ENCODE measurements at regions not wholly inside any gene's neighbourhood (a gene's known extent, or its start where the extent isn't known, plus 50 kb on each side); places are given as distances from the start of the nearest gene placed in this dataset.

- TF ChIP-seq ZNF837 (tag by site-specific recombination; IDR thresholded peaks at IDR 0.05) (no peak), KLF16 (tag by site-specific recombination; IDR thresholded peaks at IDR 0.05) (no peak), MEIS1 (CRISPR knock-in tag; IDR thresholded peaks at IDR 0.05; ENCODE audit: borderline replicate concordance) (no peak), ZBTB48 (tag by site-specific recombination; IDR thresholded peaks at IDR 0.05) (no peak)
These were observed 100.1 kb downstream of the ERCC5 start (continued) for GRCh38 chr13:102945886-102946285.

GRCh38 chr13:102945324-102945815 is 99.5 kb downstream of the ERCC5 start:
- CTCF ChIA-PET, result no interaction called here
- TF ChIP-seq ZBTB6 (tag by site-specific recombination; IDR thresholded peaks at IDR 0.05) (no peak), ZNF341 (tag by site-specific recombination; IDR thresholded peaks at IDR 0.05; ENCODE audit: low read depth) (no peak), ZNF473 (tag by site-specific recombination; IDR thresholded peaks at IDR 0.05) (no peak), ZBTB48 (tag by site-specific recombination; IDR thresholded peaks at IDR 0.05) (no peak), ZNF785 (tag by site-specific recombination; IDR thresholded peaks at IDR 0.05) (no peak), ZNF266 (tag by site-specific recombination; IDR thresholded peaks at IDR 0.05; ENCODE audit: low read depth) (no peak), ZNF654 (tag by site-specific recombination; IDR thresholded peaks at IDR 0.05; ENCODE audit: low read depth) (no peak), ZNF585B (tag by site-specific recombination; IDR thresholded peaks at IDR 0.05) (no peak), SETDB1 (IDR thresholded peaks at IDR 0.05; ENCODE audit: insufficient read length, low read length) (no peak)
- TF ChIP-seq, protein P1, sequence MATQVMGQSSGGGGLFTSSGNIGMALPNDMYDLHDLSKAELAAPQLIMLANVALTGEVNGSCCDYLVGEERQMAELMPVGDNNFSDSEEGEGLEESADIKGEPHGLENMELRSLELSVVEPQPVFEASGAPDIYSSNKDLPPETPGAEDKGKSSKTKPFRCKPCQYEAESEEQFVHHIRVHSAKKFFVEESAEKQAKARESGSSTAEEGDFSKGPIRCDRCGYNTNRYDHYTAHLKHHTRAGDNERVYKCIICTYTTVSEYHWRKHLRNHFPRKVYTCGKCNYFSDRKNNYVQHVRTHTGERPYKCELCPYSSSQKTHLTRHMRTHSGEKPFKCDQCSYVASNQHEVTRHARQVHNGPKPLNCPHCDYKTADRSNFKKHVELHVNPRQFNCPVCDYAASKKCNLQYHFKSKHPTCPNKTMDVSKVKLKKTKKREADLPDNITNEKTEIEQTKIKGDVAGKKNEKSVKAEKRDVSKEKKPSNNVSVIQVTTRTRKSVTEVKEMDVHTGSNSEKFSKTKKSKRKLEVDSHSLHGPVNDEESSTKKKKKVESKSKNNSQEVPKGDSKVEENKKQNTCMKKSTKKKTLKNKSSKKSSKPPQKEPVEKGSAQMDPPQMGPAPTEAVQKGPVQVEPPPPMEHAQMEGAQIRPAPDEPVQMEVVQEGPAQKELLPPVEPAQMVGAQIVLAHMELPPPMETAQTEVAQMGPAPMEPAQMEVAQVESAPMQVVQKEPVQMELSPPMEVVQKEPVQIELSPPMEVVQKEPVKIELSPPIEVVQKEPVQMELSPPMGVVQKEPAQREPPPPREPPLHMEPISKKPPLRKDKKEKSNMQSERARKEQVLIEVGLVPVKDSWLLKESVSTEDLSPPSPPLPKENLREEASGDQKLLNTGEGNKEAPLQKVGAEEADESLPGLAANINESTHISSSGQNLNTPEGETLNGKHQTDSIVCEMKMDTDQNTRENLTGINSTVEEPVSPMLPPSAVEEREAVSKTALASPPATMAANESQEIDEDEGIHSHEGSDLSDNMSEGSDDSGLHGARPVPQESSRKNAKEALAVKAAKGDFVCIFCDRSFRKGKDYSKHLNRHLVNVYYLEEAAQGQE (tag by site-specific recombination; IDR thresholded peaks at IDR 0.05), result no peak
- Histone ChIP-seq H3K4me3 (ENCODE audit: low read depth, low read length) (no peak overlapping the region), H3K4me1 (ENCODE audit: control insufficient read depth, insufficient read depth, low read length) (no peaks in the 10 kb centered on the region), H3K36me3 (ENCODE audit: control insufficient read depth in 2 of 2, insufficient read depth in 1 of 2, low read length in 2 of 2) (no peaks in the 10 kb centered on the region), H3K9me3 (ENCODE audit: control insufficient read depth, insufficient read depth, low read depth, low read length) (no peaks in the 10 kb centered on the region), H3K27ac (ENCODE audit: extremely low read depth, low read depth, low read length) (no peak overlapping the region)
- POLR2A ChIA-PET, result no interaction called here

DNA sequence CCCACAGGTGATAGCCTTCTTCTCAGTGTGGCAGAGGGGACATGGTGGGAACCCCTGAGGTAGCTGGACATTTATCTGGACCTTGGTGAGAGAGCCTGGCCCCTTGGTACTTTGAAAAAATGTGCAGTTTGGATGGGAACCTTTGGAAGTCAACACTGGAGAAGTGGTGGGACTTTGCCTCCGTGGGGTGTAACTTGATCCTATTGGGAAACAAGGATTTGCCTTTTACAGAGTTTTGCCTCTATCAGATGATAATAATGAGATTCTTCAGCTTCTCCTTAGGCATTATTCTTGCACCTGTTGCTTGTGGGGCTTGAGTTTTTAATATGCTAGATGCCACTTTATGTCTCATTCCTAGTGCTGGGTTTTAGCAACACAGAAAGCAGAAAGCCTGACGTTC is 99.0 kb downstream of the ERCC5 start:
- no peaks in the 10 kb centered on the region for H3K9me3 ChIP-seq (ENCODE audit: control insufficient read depth, insufficient read depth, low read depth, low read length)
- no peak for TF ChIP-seq ZSCAN18 (tag by site-specific recombination; IDR thresholded peaks at IDR 0.05)
- TF ChIP-seq SCRT2 (tag by site-specific recombination; IDR thresholded peaks at IDR 0.05), result peak; percentile 53; the same call in 1 of the 2 replicates
- no peak for TF ChIP-seq ZNF394 (tag by site-specific recombination; IDR thresholded peaks at IDR 0.05; ENCODE audit: borderline replicate concordance)
- H3K27ac ChIP-seq (ENCODE audit: extremely low read depth, low read depth, low read length), result no peak overlapping the region
- ChIA-PET CTCF (no interaction called here), POLR2A (no interaction called here)
- no peaks in the 10 kb centered on the region for H3K4me1 ChIP-seq (ENCODE audit: control insufficient read depth, insufficient read depth, low read length)
- no peaks in the 10 kb centered on the region for H3K36me3 ChIP-seq (ENCODE audit: control insufficient read depth in 2 of 2, insufficient read depth in 1 of 2, low read length in 2 of 2)
- no peak overlapping the region for H3K4me3 ChIP-seq (ENCODE audit: low read depth, low read length)

Data from HEK293 (cell line).